ENCODE measurements at regions not wholly inside any gene's neighbourhood (a gene's known extent, or its start where the extent isn't known, plus 50 kb on each side); places are given as distances from the start of the nearest gene placed in this dataset.
"Not testable (repeated sequence)": the region's sequence is repeated elsewhere in the genome, so short reads cannot be mapped to it uniquely, and the experiment has no call there.

- no peak for DNase-seq (ENCODE audit: low spot score)
Measured at GRCh38 chr20:53891306-53891894, 179.0 kb downstream of the BCAS1 start.

- no peak for DNase-seq (ENCODE audit: low spot score)
Measured at GRCh38 chr20:53890443-53891305, 179.7 kb downstream of the BCAS1 start.

GRCh38 chr20:53889411-53890148 lies 180.8 kb downstream of the BCAS1 start:
- DNase-seq (ENCODE audit: low spot score): no peak

GRCh38 chr20:53888951-53889350 lies 181.4 kb downstream of the BCAS1 start:
- no peak for DNase-seq (ENCODE audit: low spot score)

GRCh38 chr20:53888510-53888909 lies 181.9 kb downstream of the BCAS1 start:
- DNase-seq (ENCODE audit: low spot score): no peak

GRCh38 chr20:53887973-53888372 lies 182.4 kb downstream of the BCAS1 start:
- no peak for DNase-seq (ENCODE audit: low spot score)

GRCh38 chr20:53884859-53885541 lies 185.4 kb downstream of the BCAS1 start:
- DNase-seq (ENCODE audit: low spot score): no peak

GRCh38 chr20:53883098-53883911 lies 187.1 kb downstream of the BCAS1 start:
- DNase-seq (ENCODE audit: low spot score): no peak

- not testable (repeated sequence) for DNase-seq (ENCODE audit: low spot score)
Measured at GRCh38 chr20:53882438-53882986, 187.9 kb downstream of the BCAS1 start.

GRCh38 chr20:53881362-53881761 lies 189.0 kb downstream of the BCAS1 start:
- no peak for DNase-seq (ENCODE audit: low spot score)

- no peak for DNase-seq (ENCODE audit: low spot score)
Measured at GRCh38 chr20:53880108-53880641, 190.2 kb downstream of the BCAS1 start.

- no peak for DNase-seq (ENCODE audit: low spot score)
Measured at GRCh38 chr20:53879048-53879684, 191.2 kb downstream of the BCAS1 start.

- no peak for DNase-seq (ENCODE audit: low spot score)
Measured at GRCh38 chr20:53878262-53879047, 191.9 kb downstream of the BCAS1 start.

- DNase-seq (ENCODE audit: low spot score): no peak
Measured at GRCh38 chr20:53876956-53877355, 193.4 kb downstream of the BCAS1 start.

GRCh38 chr20:53876470-53876869 lies 193.9 kb downstream of the BCAS1 start:
- no peak for DNase-seq (ENCODE audit: low spot score)

GRCh38 chr20:53875452-53875851 lies 194.9 kb downstream of the BCAS1 start:
- DNase-seq (ENCODE audit: low spot score): no peak

GRCh38 chr20:53874706-53875105 lies 195.7 kb downstream of the BCAS1 start:
- no peak for DNase-seq (ENCODE audit: low spot score)

- DNase-seq (ENCODE audit: low spot score): no peak
Measured at GRCh38 chr20:53874104-53874503, 196.3 kb downstream of the BCAS1 start.

GRCh38 chr20:53873230-53873604 lies 197.2 kb downstream of the BCAS1 start:
- no peak for DNase-seq (ENCODE audit: low spot score)

All from CD4-positive, alpha-beta T cell treated with Interleukin-6 at 100 ng/mL for 8 hours (primary cell).